ENCODE measurements at regions not wholly inside any gene's neighbourhood (a gene's known extent, or its start where the extent isn't known, plus 50 kb on each side); places are given as distances from the start of the nearest gene placed in this dataset.

GRCh38 chr14:76974365-76974764, 54.1 kb downstream of the IRF2BPL start:
- H3K27me3 Mint-ChIP-seq = no peaks in the 10 kb centered on the region
- intact Hi-C loops (cut with micrococcal nuclease) = no loop called here
- no peaks in the 10 kb centered on the region for H3K9me3 Mint-ChIP-seq
- peaks cover 25% of the 10 kb centered on the region for H3K4me1 Mint-ChIP-seq
- H3K27ac Mint-ChIP-seq = no peak overlapping the region
- ATAC-seq (ENCODE audit: low read depth) (no peak), DNase-seq (no peak)
- ChIA-PET CTCF (no interaction called here), POLR2A (interaction anchor here (4.9 kb wide), 1 partner anchor 60 kb away, joined by 31 read pairs; no protein-coding TSS in a partner anchor)
- no peak overlapping the region for H3K4me3 Mint-ChIP-seq
- no peak for TF ChIP-seq CTCF (IDR thresholded peaks at IDR 0.05)
- H3K36me3 Mint-ChIP-seq (ENCODE audit: low read depth) = no peaks in the 10 kb centered on the region

DNA sequence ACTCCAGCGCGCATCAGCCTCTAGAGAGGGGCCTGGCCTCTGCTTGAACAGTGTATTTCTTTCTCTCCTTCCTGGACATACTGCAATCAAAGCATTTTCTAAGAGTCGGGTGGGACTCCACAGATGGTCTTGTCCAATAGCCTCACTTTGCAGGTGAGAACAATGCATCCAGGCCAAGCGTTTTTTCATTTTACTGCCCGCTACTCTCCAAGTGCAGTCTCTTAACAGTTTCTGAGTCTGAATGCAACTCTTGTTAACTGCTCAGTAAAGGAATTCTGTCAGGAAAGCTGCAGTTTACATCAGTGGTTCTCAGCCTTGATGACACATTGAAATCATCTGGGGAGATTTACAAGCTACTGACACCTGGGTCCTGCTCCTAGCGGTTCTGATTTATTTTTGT, 57.0 kb downstream of the IRF2BPL start:
- CTCF ChIA-PET = no interaction called here

GRCh38 chr14:76968621-76969063, 59.9 kb downstream of the IRF2BPL start:
- ChIA-PET CTCF (interaction anchor here (1.0 to 1.2 kb wide), 2 partner anchors 9 to 85 kb away, joined by 3 to 4 read pairs; no protein-coding TSS in a partner anchor), POLR2A (interaction anchor here (0.6 kb wide), 1 partner anchor 66 kb away, joined by 9 read pairs; no protein-coding TSS in a partner anchor)
- Mint-ChIP-seq H3K9me3 (no peaks in the 10 kb centered on the region), H3K4me1 (peaks cover 16% of the 10 kb centered on the region), H3K4me3 (no peak overlapping the region), H3K27me3 (no peaks in the 10 kb centered on the region), H3K36me3 (ENCODE audit: low read depth) (no peaks in the 10 kb centered on the region), H3K27ac (no peak overlapping the region)
- ATAC-seq (ENCODE audit: low read depth) = no peak
- intact Hi-C loops (cut with micrococcal nuclease) = no loop called here
- DNase-seq = no peak
- no peak for TF ChIP-seq CTCF (IDR thresholded peaks at IDR 0.05)

More for the DNA sequence above, 57.0 kb downstream of the IRF2BPL start:
- no peak for TF ChIP-seq CTCF (IDR thresholded peaks at IDR 0.05)
- no peak for ATAC-seq (ENCODE audit: low read depth)
- POLR2A ChIA-PET = interaction anchor here (1.1 to 1.5 kb wide), 2 partner anchors 9 to 57 kb away, joined by 4 to 5 read pairs; no protein-coding TSS in a partner anchor
- H3K9me3 Mint-ChIP-seq = no peaks in the 10 kb centered on the region
- intact Hi-C loops (cut with micrococcal nuclease) = no loop called here
- H3K36me3 Mint-ChIP-seq (ENCODE audit: low read depth) = no peaks in the 10 kb centered on the region
- no peaks in the 10 kb centered on the region for H3K27me3 Mint-ChIP-seq
- no peak overlapping the region for H3K27ac Mint-ChIP-seq
- no peak overlapping the region for H3K4me3 Mint-ChIP-seq
- peaks cover 4% of the 10 kb centered on the region for H3K4me1 Mint-ChIP-seq
- no peak for DNase-seq

GRCh38 chr14:76967788-76968187, 60.7 kb downstream of the IRF2BPL start:
- DNase-seq (no peak), ATAC-seq (ENCODE audit: low read depth) (no peak)
- Mint-ChIP-seq H3K4me3 (no peak overlapping the region), H3K4me1 (peaks cover 24% of the 10 kb centered on the region), H3K9me3 (no peaks in the 10 kb centered on the region), H3K27me3 (no peaks in the 10 kb centered on the region), H3K36me3 (ENCODE audit: low read depth) (no peaks in the 10 kb centered on the region), H3K27ac (no peak overlapping the region)
- intact Hi-C loops (cut with micrococcal nuclease) = no loop called here
- TF ChIP-seq CTCF (IDR thresholded peaks at IDR 0.05) = no peak
- POLR2A ChIA-PET = no interaction called here
- CTCF ChIA-PET = interaction anchor here (0.6 to 1.0 kb wide), 2 partner anchors 86 to 96 kb away, joined by 3 to 4 read pairs; no protein-coding TSS in a partner anchor

- no peaks in the 10 kb centered on the region for H3K36me3 Mint-ChIP-seq (ENCODE audit: low read depth)
- intact Hi-C loops (cut with micrococcal nuclease) = no loop called here
- H3K4me3 Mint-ChIP-seq = no peak overlapping the region
- peak overlapping the region; percentile 61 for H3K27ac Mint-ChIP-seq
- TF ChIP-seq CTCF (IDR thresholded peaks at IDR 0.05) = no peak
- DNase-seq (no peak), ATAC-seq (ENCODE audit: low read depth) (no peak)
- H3K9me3 Mint-ChIP-seq = no peaks in the 10 kb centered on the region
- ChIA-PET CTCF (interaction anchor here (0.8 kb wide), 1 partner anchor 88 kb away, joined by 3 read pairs; no protein-coding TSS in a partner anchor), POLR2A (interaction anchor here (1.1 kb wide), 1 partner anchor 13 kb away, joined by 5 read pairs; no protein-coding TSS in a partner anchor)
- no peaks in the 10 kb centered on the region for H3K27me3 Mint-ChIP-seq
- H3K4me1 Mint-ChIP-seq = peaks cover 50% of the 10 kb centered on the region
These were observed 63.3 kb downstream of the IRF2BPL start for GRCh38 chr14:76965232-76965631.

Measured in activated B cell treated with CpG ODN at 0.5 μM for 24 hours (primary cell).